ENCODE measurements at regions not wholly inside any gene's neighbourhood (a gene's known extent, or its start where the extent isn't known, plus 50 kb on each side); places are given as distances from the start of the nearest gene placed in this dataset.

DNA sequence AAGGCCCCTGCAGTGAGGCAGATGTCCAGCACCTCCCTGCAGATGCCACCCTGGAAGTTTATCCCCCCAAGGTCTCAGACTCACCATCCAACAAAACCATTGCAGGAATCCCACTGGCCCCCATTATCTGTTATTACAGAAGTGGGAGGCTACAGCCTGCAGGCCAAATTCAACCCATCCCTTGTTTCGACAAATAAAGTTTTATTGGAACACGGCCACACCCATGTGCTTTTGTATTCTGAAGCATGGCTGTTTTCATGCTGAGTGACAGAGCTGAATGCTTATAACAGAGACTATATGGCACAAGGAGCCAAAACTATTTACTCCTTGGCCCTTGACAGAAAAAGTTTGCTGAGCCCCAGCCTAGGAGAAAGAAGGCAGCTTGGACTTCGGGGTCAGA is 428.8 kb downstream of the CDK5RAP2 start (continued):
- TF ChIP-seq, protein P1, sequence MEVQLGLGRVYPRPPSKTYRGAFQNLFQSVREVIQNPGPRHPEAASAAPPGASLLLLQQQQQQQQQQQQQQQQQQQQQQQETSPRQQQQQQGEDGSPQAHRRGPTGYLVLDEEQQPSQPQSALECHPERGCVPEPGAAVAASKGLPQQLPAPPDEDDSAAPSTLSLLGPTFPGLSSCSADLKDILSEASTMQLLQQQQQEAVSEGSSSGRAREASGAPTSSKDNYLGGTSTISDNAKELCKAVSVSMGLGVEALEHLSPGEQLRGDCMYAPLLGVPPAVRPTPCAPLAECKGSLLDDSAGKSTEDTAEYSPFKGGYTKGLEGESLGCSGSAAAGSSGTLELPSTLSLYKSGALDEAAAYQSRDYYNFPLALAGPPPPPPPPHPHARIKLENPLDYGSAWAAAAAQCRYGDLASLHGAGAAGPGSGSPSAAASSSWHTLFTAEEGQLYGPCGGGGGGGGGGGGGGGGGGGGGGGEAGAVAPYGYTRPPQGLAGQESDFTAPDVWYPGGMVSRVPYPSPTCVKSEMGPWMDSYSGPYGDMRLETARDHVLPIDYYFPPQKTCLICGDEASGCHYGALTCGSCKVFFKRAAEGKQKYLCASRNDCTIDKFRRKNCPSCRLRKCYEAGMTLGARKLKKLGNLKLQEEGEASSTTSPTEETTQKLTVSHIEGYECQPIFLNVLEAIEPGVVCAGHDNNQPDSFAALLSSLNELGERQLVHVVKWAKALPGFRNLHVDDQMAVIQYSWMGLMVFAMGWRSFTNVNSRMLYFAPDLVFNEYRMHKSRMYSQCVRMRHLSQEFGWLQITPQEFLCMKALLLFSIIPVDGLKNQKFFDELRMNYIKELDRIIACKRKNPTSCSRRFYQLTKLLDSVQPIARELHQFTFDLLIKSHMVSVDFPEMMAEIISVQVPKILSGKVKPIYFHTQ (CRISPR knock-in tag; IDR thresholded peaks at IDR 0.05) = no peak
- no peak for TF ChIP-seq ZNF396 (CRISPR knock-in tag; IDR thresholded peaks at IDR 0.05; ENCODE audit: borderline replicate concordance)
- TF ChIP-seq CREM (CRISPR knock-in tag; IDR thresholded peaks at IDR 0.05) = no peak
- TF ChIP-seq, protein P2, sequence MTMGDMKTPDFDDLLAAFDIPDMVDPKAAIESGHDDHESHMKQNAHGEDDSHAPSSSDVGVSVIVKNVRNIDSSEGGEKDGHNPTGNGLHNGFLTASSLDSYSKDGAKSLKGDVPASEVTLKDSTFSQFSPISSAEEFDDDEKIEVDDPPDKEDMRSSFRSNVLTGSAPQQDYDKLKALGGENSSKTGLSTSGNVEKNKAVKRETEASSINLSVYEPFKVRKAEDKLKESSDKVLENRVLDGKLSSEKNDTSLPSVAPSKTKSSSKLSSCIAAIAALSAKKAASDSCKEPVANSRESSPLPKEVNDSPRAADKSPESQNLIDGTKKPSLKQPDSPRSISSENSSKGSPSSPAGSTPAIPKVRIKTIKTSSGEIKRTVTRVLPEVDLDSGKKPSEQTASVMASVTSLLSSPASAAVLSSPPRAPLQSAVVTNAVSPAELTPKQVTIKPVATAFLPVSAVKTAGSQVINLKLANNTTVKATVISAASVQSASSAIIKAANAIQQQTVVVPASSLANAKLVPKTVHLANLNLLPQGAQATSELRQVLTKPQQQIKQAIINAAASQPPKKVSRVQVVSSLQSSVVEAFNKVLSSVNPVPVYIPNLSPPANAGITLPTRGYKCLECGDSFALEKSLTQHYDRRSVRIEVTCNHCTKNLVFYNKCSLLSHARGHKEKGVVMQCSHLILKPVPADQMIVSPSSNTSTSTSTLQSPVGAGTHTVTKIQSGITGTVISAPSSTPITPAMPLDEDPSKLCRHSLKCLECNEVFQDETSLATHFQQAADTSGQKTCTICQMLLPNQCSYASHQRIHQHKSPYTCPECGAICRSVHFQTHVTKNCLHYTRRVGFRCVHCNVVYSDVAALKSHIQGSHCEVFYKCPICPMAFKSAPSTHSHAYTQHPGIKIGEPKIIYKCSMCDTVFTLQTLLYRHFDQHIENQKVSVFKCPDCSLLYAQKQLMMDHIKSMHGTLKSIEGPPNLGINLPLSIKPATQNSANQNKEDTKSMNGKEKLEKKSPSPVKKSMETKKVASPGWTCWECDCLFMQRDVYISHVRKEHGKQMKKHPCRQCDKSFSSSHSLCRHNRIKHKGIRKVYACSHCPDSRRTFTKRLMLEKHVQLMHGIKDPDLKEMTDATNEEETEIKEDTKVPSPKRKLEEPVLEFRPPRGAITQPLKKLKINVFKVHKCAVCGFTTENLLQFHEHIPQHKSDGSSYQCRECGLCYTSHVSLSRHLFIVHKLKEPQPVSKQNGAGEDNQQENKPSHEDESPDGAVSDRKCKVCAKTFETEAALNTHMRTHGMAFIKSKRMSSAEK (CRISPR knock-in tag; IDR thresholded peaks at IDR 0.05; ENCODE audit: borderline replicate concordance) = no peak

DNA sequence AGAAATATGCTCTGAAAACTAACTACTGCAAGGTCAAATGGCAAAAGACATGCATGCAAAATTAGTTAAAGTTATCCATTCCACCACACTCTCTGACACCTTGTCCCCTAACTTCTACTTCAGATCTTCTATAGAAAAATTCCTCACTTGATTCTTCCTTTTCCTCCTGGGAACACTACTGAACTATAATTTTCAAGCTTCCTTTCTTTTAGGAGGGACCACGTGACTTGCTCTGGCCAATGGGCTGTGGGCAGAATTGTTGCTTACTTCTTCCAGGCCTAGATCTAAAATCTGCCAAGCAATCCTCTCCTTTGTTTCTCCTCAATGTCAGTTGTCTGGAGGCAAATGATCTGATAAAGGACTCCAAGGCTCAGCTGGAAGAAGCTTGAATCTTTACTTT is 441.0 kb downstream of the CDK5RAP2 start:
- H3K4me3 Mint-ChIP-seq = no peak overlapping the region
- ChIA-PET POLR2A (no interaction called here), CTCF (no interaction called here)
- H3K27ac Mint-ChIP-seq = no peak overlapping the region
- DNase-seq (ENCODE audit: low spot score) (no peak), ATAC-seq (no peak)
- peaks cover 5% of the 10 kb centered on the region for H3K27me3 Mint-ChIP-seq (ENCODE audit: low read depth)
- peaks cover 13% of the 10 kb centered on the region for H3K36me3 Mint-ChIP-seq
- TF ChIP-seq JUN (CRISPR knock-in tag; IDR thresholded peaks at IDR 0.05) (no peak), ZNF396 (CRISPR knock-in tag; IDR thresholded peaks at IDR 0.05; ENCODE audit: borderline replicate concordance) (no peak), KAT7 (CRISPR knock-in tag; IDR thresholded peaks at IDR 0.05; ENCODE audit: borderline replicate concordance) (no peak)
- TF ChIP-seq, protein P3, sequence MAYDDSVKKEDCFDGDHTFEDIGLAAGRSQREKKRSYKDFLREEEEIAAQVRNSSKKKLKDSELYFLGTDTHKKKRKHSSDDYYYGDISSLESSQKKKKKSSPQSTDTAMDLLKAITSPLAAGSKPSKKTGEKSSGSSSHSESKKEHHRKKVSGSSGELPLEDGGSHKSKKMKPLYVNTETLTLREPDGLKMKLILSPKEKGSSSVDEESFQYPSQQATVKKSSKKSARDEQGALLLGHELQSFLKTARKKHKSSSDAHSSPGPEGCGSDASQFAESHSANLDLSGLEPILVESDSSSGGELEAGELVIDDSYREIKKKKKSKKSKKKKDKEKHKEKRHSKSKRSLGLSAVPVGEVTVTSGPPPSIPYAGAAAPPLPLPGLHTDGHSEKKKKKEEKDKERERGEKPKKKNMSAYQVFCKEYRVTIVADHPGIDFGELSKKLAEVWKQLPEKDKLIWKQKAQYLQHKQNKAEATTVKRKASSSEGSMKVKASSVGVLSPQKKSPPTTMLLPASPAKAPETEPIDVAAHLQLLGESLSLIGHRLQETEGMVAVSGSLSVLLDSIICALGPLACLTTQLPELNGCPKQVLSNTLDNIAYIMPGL (CRISPR knock-in tag; IDR thresholded peaks at IDR 0.05) = no peak
- TF ChIP-seq, protein P4, sequence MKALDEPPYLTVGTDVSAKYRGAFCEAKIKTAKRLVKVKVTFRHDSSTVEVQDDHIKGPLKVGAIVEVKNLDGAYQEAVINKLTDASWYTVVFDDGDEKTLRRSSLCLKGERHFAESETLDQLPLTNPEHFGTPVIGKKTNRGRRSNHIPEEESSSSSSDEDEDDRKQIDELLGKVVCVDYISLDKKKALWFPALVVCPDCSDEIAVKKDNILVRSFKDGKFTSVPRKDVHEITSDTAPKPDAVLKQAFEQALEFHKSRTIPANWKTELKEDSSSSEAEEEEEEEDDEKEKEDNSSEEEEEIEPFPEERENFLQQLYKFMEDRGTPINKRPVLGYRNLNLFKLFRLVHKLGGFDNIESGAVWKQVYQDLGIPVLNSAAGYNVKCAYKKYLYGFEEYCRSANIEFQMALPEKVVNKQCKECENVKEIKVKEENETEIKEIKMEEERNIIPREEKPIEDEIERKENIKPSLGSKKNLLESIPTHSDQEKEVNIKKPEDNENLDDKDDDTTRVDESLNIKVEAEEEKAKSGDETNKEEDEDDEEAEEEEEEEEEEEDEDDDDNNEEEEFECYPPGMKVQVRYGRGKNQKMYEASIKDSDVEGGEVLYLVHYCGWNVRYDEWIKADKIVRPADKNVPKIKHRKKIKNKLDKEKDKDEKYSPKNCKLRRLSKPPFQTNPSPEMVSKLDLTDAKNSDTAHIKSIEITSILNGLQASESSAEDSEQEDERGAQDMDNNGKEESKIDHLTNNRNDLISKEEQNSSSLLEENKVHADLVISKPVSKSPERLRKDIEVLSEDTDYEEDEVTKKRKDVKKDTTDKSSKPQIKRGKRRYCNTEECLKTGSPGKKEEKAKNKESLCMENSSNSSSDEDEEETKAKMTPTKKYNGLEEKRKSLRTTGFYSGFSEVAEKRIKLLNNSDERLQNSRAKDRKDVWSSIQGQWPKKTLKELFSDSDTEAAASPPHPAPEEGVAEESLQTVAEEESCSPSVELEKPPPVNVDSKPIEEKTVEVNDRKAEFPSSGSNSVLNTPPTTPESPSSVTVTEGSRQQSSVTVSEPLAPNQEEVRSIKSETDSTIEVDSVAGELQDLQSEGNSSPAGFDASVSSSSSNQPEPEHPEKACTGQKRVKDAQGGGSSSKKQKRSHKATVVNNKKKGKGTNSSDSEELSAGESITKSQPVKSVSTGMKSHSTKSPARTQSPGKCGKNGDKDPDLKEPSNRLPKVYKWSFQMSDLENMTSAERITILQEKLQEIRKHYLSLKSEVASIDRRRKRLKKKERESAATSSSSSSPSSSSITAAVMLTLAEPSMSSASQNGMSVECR (CRISPR knock-in tag; IDR thresholded peaks at IDR 0.05; ENCODE audit: borderline replicate concordance) = no peak
- H3K4me1 Mint-ChIP-seq = no peaks in the 10 kb centered on the region
- peaks cover 37% of the 10 kb centered on the region for H3K9me3 Mint-ChIP-seq

DNA sequence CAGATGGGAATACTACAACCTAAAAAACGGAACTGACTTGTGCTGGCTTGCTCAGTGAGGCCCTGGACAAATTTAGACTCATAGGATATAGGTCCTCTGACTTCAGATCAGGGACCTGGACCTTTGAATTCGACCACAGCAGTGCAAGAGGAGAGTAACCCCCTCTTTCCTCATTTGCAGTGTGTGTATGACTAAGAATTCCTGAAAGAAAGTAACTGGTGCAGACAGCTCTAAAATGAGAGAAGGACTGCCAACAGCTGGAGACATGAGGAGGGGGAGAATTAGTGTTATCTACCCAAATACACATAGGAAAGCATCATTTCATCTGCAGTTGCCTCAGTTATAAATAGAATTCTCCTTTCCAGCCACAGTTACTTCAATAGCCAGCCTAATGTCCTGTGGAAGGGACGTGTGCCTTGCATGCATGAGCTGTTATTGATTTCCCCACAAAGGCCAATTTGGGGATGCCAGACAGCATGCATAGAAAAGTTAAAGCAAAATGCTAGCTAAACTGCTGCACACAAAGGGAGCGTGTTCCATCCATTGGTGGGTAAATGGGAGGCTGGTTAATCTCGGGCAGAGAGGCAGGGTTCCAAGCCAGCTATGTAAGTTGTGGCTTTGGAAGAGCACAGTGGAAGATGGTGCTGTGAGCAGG is 442.7 kb downstream of the CDK5RAP2 start:
- no peak overlapping the region for H3K4me3 Mint-ChIP-seq
- ATAC-seq = no peak
- CTCF ChIA-PET = no interaction called here

More for the DNA sequence above, 442.7 kb downstream of the CDK5RAP2 start:
- Mint-ChIP-seq H3K9me3 (peaks cover 54% of the 10 kb centered on the region), H3K27ac (no peak overlapping the region), H3K4me1 (no peaks in the 10 kb centered on the region), H3K36me3 (peaks cover 29% of the 10 kb centered on the region), H3K27me3 (ENCODE audit: low read depth) (peaks cover 5% of the 10 kb centered on the region)
- DNase-seq (ENCODE audit: low spot score) = no peak
- no peak for TF ChIP-seq ZNF121 (CRISPR knock-in tag; IDR thresholded peaks at IDR 0.05)
- no peak for TF ChIP-seq ZNF138 (CRISPR knock-in tag; conservative IDR thresholded peaks at IDR 0.05)
- no peak for TF ChIP-seq KAT7 (CRISPR knock-in tag; IDR thresholded peaks at IDR 0.05; ENCODE audit: borderline replicate concordance)
- POLR2A ChIA-PET = no interaction called here
